CD4-positive, alpha-beta T cell (primary cell): ENCODE measurements at regions not wholly inside any gene's neighbourhood (a gene's known extent, or its start where the extent isn't known, plus 50 kb on each side); places are given as distances from the start of the nearest gene placed in this dataset.

Source experiments
- ATAC-seq: fragments of 200-7000 bp; cut with Tn5 transposase; one replicate; pipeline ENCODE4 v1.10.0; 2022; ENCODE audit warnings: mild to moderate bottlenecking; ENCODE audit not compliant: poor library complexity
- CTCF ChIA-PET: fragments of 350-600 bp; sonication (Branson Sonifier 250); formaldehyde crosslinking; loops from one replicate; lab custom pipeline; 2021; ENCODE audit warnings: antibody characterized with exemption, inconsistent platforms; lab: Charles Lee
- POLR2A ChIA-PET: fragments of 350-600 bp; sonication (Branson Sonifier 250); formaldehyde crosslinking; loops from one replicate; lab custom pipeline; 2021; ENCODE audit warnings: antibody characterized with exemption, inconsistent platforms; lab: Charles Lee
- DNase-seq, 14 experiments: peaks; one replicate each; pipeline ENCODE4 v3.0.0-alpha.2; 2013 to 2020; ENCODE audit warnings: mixed read lengths in 2 of 14
- H3K27ac ChIP-seq, 2 donors: one replicate each; pipeline versions ENCODE4 v1.5.1 to v1.7.0; 2013; ENCODE audit warnings: low read length in 2 of 2, low read depth in 1 of 2, mild to moderate bottlenecking in 1 of 2
- H3K27me3 ChIP-seq, 2 experiments: 1 replicate in 1 of 2; 2 replicates in 1 of 2; pipeline versions ENCODE4 v1.6.1 to v1.7.0; 2013; ENCODE audit warnings: low read length in 2 of 2, control low read depth in 1 of 2, mild to moderate bottlenecking in 1 of 2, moderate library complexity in 1 of 2; ENCODE audit not compliant: insufficient read depth in 2 of 2, control insufficient read depth in 1 of 2
- H3K36me3 ChIP-seq: one replicate; pipeline ENCODE4 v1.6.1; 2013; ENCODE audit warnings: low read length, control low read depth; ENCODE audit not compliant: insufficient read depth
- H3K4me1 ChIP-seq: one replicate; pipeline ENCODE4 v1.6.1; 2013; ENCODE audit warnings: low read length, control low read depth; ENCODE audit not compliant: insufficient read depth
- H3K4me3 ChIP-seq: one replicate; pipeline ENCODE4 v1.5.1; 2013; ENCODE audit warnings: mild to moderate bottlenecking, low read length, moderate library complexity
- H3K9me3 ChIP-seq, 2 experiments: 1 replicate in 1 of 2; 2 replicates in 1 of 2; pipeline versions ENCODE4 v1.6.1 to v1.7.0; 2013; ENCODE audit warnings: low read length in 2 of 2, mild to moderate bottlenecking in 2 of 2, control low read depth in 1 of 2, moderate library complexity in 1 of 2; ENCODE audit not compliant: control insufficient read depth in 1 of 2, insufficient read depth in 1 of 2
- H3K27ac Mint-ChIP-seq: one replicate; pipeline ENCODE4 v1.8.0; 2020; ENCODE audit warnings: mixed read lengths
- H3K27me3 Mint-ChIP-seq: one replicate; pipeline ENCODE4 v1.8.0; 2021; ENCODE audit warnings: mixed read lengths
- H3K36me3 Mint-ChIP-seq: one replicate; pipeline ENCODE4 v1.8.0; 2021; ENCODE audit warnings: low read depth, mixed read lengths
- H3K4me1 Mint-ChIP-seq: one replicate; pipeline ENCODE4 v1.8.0; 2021; ENCODE audit warnings: low read depth, mixed read lengths
- H3K4me3 Mint-ChIP-seq: one replicate; pipeline ENCODE4 v1.8.0; 2020; ENCODE audit warnings: mild to moderate bottlenecking, mixed read lengths
- H3K9me3 Mint-ChIP-seq: one replicate; pipeline ENCODE4 v1.8.0; 2020; ENCODE audit warnings: mixed read lengths
- intact Hi-C, 2 experiments: fragments of 100-400 bp; cut with DNase I in 1 of 2; cut with micrococcal nuclease in 1 of 2; formaldehyde crosslinking; loops; one replicate each; pipeline versions ENCODE4 v1.15.1 to v1.9.0; 2023 to 2025; cut with DNase I, micrococcal nuclease
- TF ChIP-seq, protein P1 (sequence below): fragments of 200-600 bp; IDR thresholded peaks from one replicate; pipeline ENCODE4 v1.8.0; 2022; ENCODE audit warnings: antibody characterized with exemption, mild to moderate bottlenecking

DNA sequence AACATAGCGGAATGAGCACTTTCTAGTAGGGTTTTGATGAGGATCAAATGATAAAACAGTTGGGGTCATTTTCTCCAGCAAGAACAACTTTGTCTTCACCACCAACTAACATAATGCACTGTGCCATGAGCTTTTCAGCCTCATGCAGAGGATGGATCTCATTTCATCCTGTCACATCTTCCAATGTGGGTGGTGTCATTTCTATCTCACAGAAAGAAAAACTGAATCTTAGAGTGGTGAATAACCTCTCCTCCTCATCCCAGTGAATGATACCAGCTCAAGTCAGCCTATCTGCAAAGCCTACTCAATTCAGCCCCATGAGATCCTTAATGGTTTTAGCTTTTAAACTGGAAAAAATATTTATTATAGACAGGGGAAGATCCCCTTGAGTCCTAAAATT, 1147.2 kb downstream of the VRK1 start:
- H3K9me3 Mint-ChIP-seq: no peaks in the 10 kb centered on the region
- peaks cover 41% of the 10 kb centered on the region for H3K4me1 Mint-ChIP-seq
- TF ChIP-seq, protein P1, sequence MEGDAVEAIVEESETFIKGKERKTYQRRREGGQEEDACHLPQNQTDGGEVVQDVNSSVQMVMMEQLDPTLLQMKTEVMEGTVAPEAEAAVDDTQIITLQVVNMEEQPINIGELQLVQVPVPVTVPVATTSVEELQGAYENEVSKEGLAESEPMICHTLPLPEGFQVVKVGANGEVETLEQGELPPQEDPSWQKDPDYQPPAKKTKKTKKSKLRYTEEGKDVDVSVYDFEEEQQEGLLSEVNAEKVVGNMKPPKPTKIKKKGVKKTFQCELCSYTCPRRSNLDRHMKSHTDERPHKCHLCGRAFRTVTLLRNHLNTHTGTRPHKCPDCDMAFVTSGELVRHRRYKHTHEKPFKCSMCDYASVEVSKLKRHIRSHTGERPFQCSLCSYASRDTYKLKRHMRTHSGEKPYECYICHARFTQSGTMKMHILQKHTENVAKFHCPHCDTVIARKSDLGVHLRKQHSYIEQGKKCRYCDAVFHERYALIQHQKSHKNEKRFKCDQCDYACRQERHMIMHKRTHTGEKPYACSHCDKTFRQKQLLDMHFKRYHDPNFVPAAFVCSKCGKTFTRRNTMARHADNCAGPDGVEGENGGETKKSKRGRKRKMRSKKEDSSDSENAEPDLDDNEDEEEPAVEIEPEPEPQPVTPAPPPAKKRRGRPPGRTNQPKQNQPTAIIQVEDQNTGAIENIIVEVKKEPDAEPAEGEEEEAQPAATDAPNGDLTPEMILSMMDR: no peak
- Histone ChIP-seq H3K4me1 (no peaks in the 10 kb centered on the region), H3K27ac (no peak overlapping the region), H3K36me3 (peaks cover 21% of the 10 kb centered on the region), H3K9me3 (peaks cover 0 to 3% of the 10 kb centered on the region in 2 experiments), H3K4me3 (no peak overlapping the region), H3K27me3 (no peaks in the 10 kb centered on the region)
- no peak overlapping the region for H3K27ac Mint-ChIP-seq
- H3K36me3 Mint-ChIP-seq: peaks cover 75% of the 10 kb centered on the region
- intact Hi-C loops: no loop called here
- ATAC-seq: no peak
- no peak for DNase-seq
- ChIA-PET POLR2A (interaction anchor here (0.8 kb wide), 1 partner anchor 224 kb away, joined by 3 read pairs; no protein-coding TSS in a partner anchor), CTCF (no interaction called here)
- no peaks in the 10 kb centered on the region for H3K27me3 Mint-ChIP-seq
- H3K4me3 Mint-ChIP-seq: no peak overlapping the region

DNA sequence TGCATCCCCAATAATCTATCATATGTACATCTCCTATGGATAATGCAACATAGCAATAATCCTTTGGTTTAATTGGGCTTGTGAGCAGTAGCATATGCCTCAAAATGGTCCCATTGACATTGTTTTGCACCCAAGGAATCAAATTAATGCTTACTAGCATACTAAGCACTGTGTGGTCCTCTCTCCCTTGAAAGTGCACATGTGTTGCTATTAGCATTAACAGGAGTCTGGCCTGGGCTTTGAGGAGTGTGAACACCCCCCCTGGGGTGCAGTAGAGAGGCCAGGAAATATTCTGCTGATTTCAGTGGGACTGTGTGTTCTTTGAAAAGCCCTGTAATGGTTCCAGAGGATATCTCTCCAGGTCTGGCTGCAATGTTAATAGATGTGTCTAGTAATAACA, 1148.4 kb downstream of the VRK1 start:
- H3K27me3 Mint-ChIP-seq: no peaks in the 10 kb centered on the region
- peaks cover 38% of the 10 kb centered on the region for H3K4me1 Mint-ChIP-seq
- DNase-seq (no peak), ATAC-seq (no peak)
- H3K27ac Mint-ChIP-seq: no peak overlapping the region
- TF ChIP-seq, protein P1: no peak
- no peak overlapping the region for H3K4me3 Mint-ChIP-seq
- Histone ChIP-seq H3K4me1 (no peaks in the 10 kb centered on the region), H3K4me3 (no peak overlapping the region), H3K27me3 (no peaks in the 10 kb centered on the region), H3K27ac (no peak overlapping the region), H3K36me3 (peaks cover 28% of the 10 kb centered on the region), H3K9me3 (peaks cover 0 to 3% of the 10 kb centered on the region in 2 experiments)
- H3K9me3 Mint-ChIP-seq: no peaks in the 10 kb centered on the region
- intact Hi-C loops: no loop called here
- peaks cover 81% of the 10 kb centered on the region for H3K36me3 Mint-ChIP-seq
- CTCF ChIA-PET: no interaction called here
- POLR2A ChIA-PET: no interaction called here

DNA sequence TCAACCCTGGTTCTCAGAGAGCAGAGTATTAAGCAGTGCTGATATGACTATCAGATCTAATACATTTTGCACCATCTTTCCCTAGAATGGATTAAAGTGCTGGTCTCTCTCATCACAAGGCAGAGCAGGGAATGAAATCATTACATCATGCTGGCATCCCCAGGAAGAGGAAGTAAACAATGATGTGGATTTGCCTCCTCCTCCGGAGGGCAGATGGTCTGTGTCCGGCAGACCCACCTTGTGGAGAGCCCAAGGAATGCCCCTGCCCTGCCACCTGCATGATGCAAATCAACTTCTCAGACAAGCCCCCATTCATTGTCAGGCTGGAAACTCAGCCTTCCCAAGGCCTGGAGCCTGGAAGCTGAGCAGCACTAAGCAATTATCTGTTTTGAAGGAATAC, 1149.1 kb downstream of the VRK1 start:
- POLR2A ChIA-PET: no interaction called here
- Histone ChIP-seq H3K4me3 (no peak overlapping the region), H3K27ac (no peak overlapping the region), H3K36me3 (peaks cover 28% of the 10 kb centered on the region), H3K4me1 (no peaks in the 10 kb centered on the region), H3K9me3 (peaks cover 0 to 3% of the 10 kb centered on the region in 2 experiments), H3K27me3 (no peaks in the 10 kb centered on the region)
- no peaks in the 10 kb centered on the region for H3K9me3 Mint-ChIP-seq
- TF ChIP-seq, protein P1: no peak
- no peak for ATAC-seq
- H3K36me3 Mint-ChIP-seq: peaks cover 87% of the 10 kb centered on the region
- CTCF ChIA-PET: no interaction called here
- H3K4me1 Mint-ChIP-seq: peaks cover 44% of the 10 kb centered on the region
- no peak overlapping the region for H3K4me3 Mint-ChIP-seq
- no peaks in the 10 kb centered on the region for H3K27me3 Mint-ChIP-seq
- DNase-seq: no peak
- H3K27ac Mint-ChIP-seq: no peak overlapping the region
- intact Hi-C loops: no loop called here
